MCF 10A (cell line): ENCODE measurements at regions not wholly inside any gene's neighbourhood (a gene's known extent, or its start where the extent isn't known, plus 50 kb on each side); places are given as distances from the start of the nearest gene placed in this dataset.
"Not testable (repeated sequence)": the region's sequence is repeated elsewhere in the genome, so short reads cannot be mapped to it uniquely, and the experiment has no call there.

Experiments used
- BruUV-seq: library from RNA; stranded (reverse); fragments of 400-500 nt; replicated peaks from 2 replicates; lab custom pipeline; 2021; lab: Mats Ljungman, UMichigan
- CTCF ChIA-PET: fragments of 300-600 bp; sonication (Branson Sonifier 250); formaldehyde crosslinking; extraction: SDS; loops from one replicate; lab custom pipeline; 2021; ENCODE audit warnings: antibody characterized with exemption, inconsistent platforms; lab: Yijun Ruan, JAX
- POLR2A ChIA-PET: fragments of 300-600, 350-650 bp; sonication (Branson Sonifier 250); formaldehyde crosslinking; extraction: SDS; loops from one replicate; lab custom pipeline; 2020; ENCODE audit warnings: antibody characterized with exemption, inconsistent platforms; lab: Yijun Ruan, JAX
- DNase-seq: peaks from one replicate; pipeline ENCODE4 v3.0.0-alpha.2; 2018; ENCODE audit not compliant: unreplicated experiment
- H3K27ac Mint-ChIP-seq: one replicate; pipeline ENCODE4 v1.8.0; 2022; ENCODE audit warnings: mild to moderate bottlenecking, low read depth, mixed read lengths; ENCODE audit not compliant: unreplicated experiment
- H3K27me3 Mint-ChIP-seq: one replicate; pipeline ENCODE4 v1.8.0; 2022; ENCODE audit warnings: mixed read lengths; ENCODE audit not compliant: insufficient read depth, unreplicated experiment
- H3K36me3 Mint-ChIP-seq: one replicate; pipeline ENCODE4 v1.8.0; 2022; ENCODE audit warnings: mild to moderate bottlenecking, moderate library complexity, mixed read lengths; ENCODE audit not compliant: insufficient read depth, unreplicated experiment
- H3K4me1 Mint-ChIP-seq: one replicate; pipeline ENCODE4 v1.8.0; 2022; ENCODE audit warnings: mixed read lengths; ENCODE audit not compliant: insufficient read depth, unreplicated experiment
- H3K4me3 Mint-ChIP-seq: one replicate; pipeline ENCODE4 v1.8.0; 2022; ENCODE audit warnings: mild to moderate bottlenecking, moderate library complexity, mixed read lengths; ENCODE audit not compliant: unreplicated experiment
- H3K9me3 Mint-ChIP-seq: one replicate; pipeline ENCODE4 v1.8.0; 2022; ENCODE audit warnings: mixed read lengths; ENCODE audit not compliant: unreplicated experiment
- CTCF ChIP-seq: fragments of 200-600 bp; IDR thresholded peaks from one replicate; pipeline ENCODE4 v1.8.0; 2022; ENCODE audit warnings: antibody characterized with exemption, mild to moderate bottlenecking; ENCODE audit not compliant: unreplicated experiment
- intact Hi-C: fragments of 100-400 bp; cut with micrococcal nuclease; formaldehyde crosslinking; loops from 2 replicates; pipeline ENCODE4 v1.14.1; 2022

- peaks cover 6% of the 10 kb centered on the region for H3K9me3 Mint-ChIP-seq
- TF ChIP-seq CTCF: peak; percentile 19
Measured at GRCh38 chr20:43404878-43405277, 52.8 kb upstream of the SRSF6 start.

GRCh38 chr20:43400882-43401281 lies 56.8 kb upstream of the SRSF6 start:
- BruUV-seq, H3K9me3 Mint-ChIP-seq, DNase-seq, H3K4me3 Mint-ChIP-seq, intact Hi-C loops, H3K36me3 Mint-ChIP-seq, H3K27ac Mint-ChIP-seq, H3K4me1 Mint-ChIP-seq: not testable (repeated sequence)
- ChIA-PET CTCF (interaction anchor here (0.7 to 1.2 kb wide), 4 partner anchors 9 to 1662 kb away, joined by 3 to 5 read pairs (median 4); no protein-coding TSS in a partner anchor), POLR2A (interaction anchor here (0.6 to 0.7 kb wide), 2 partner anchors 8 to 58 kb away, joined by 3 to 4 read pairs; no protein-coding TSS in a partner anchor)
- peaks cover 10% of the 10 kb centered on the region for H3K27me3 Mint-ChIP-seq

More at GRCh38 chr20:43404878-43405277, 52.8 kb upstream of the SRSF6 start:
- ChIA-PET CTCF (interaction anchor here (0.6 kb wide), 2 partner anchors 203 to 332 kb away, joined by 3 read pairs; no protein-coding TSS in a partner anchor), POLR2A (no interaction called here)
- Mint-ChIP-seq H3K4me1 (peaks cover 7% of the 10 kb centered on the region), H3K27ac (no peak overlapping the region), H3K27me3 (peaks cover 37% of the 10 kb centered on the region), H3K4me3 (no peak overlapping the region), H3K36me3 (peaks cover 4% of the 10 kb centered on the region)
- no TSS peak for BruUV-seq
- intact Hi-C loops: loop anchor here (5.0 kb wide), 2 partner anchors 218 to 1708 kb away; partner anchors contain the start of gene PTPRT
- peak; percentile 56 for DNase-seq

- intact Hi-C loops: no loop called here
- peaks cover 10% of the 10 kb centered on the region for H3K27me3 Mint-ChIP-seq
- no peak overlapping the region for H3K27ac Mint-ChIP-seq
- no peaks in the 10 kb centered on the region for H3K36me3 Mint-ChIP-seq
- no peak for TF ChIP-seq CTCF
- ChIA-PET POLR2A (no interaction called here), CTCF (interaction anchor here (1.1 to 3.6 kb wide), 2 partner anchors 10 to 139 kb away, joined by 4 to 24 read pairs; no protein-coding TSS in a partner anchor)
- H3K4me1 Mint-ChIP-seq: no peaks in the 10 kb centered on the region
- H3K4me3 Mint-ChIP-seq: no peak overlapping the region
- DNase-seq: no peak
- no TSS peak for BruUV-seq
- no peaks in the 10 kb centered on the region for H3K9me3 Mint-ChIP-seq
Measured at GRCh38 chr20:43398676-43399324, 58.9 kb upstream of the SRSF6 start.

GRCh38 chr20:43397147-43397546 lies 60.5 kb upstream of the SRSF6 start:
- Mint-ChIP-seq H3K27ac (no peak overlapping the region), H3K4me3 (no peak overlapping the region), H3K9me3 (no peaks in the 10 kb centered on the region), H3K4me1 (no peaks in the 10 kb centered on the region), H3K36me3 (no peaks in the 10 kb centered on the region), H3K27me3 (peaks cover 10% of the 10 kb centered on the region)
- no peak for TF ChIP-seq CTCF
- ChIA-PET CTCF (interaction anchor here (0.8 to 3.6 kb wide), 2 partner anchors 12 to 13 kb away, joined by 3 to 24 read pairs; no protein-coding TSS in a partner anchor), POLR2A (interaction anchor here (0.6 kb wide), 2 partner anchors 11 to 60 kb away, joined by 3 to 4 read pairs; partner anchors contain the start of gene SRSF6)
- intact Hi-C loops: no loop called here
- DNase-seq: no peak
- BruUV-seq: no TSS peak
